Eye (tissue), 1 donor: ENCODE measurements at regions not wholly inside any gene's neighbourhood (a gene's known extent, or its start where the extent isn't known, plus 50 kb on each side); places are given as distances from the start of the nearest gene placed in this dataset.

ENCODE experiments used
- DNase-seq: peaks from one replicate; pipeline ENCODE4 v3.0.0-alpha.2; 2015

GRCh38 chr7:17523813-17524739 lies 225.6 kb downstream of the AHR start:
- no peak for DNase-seq

DNA sequence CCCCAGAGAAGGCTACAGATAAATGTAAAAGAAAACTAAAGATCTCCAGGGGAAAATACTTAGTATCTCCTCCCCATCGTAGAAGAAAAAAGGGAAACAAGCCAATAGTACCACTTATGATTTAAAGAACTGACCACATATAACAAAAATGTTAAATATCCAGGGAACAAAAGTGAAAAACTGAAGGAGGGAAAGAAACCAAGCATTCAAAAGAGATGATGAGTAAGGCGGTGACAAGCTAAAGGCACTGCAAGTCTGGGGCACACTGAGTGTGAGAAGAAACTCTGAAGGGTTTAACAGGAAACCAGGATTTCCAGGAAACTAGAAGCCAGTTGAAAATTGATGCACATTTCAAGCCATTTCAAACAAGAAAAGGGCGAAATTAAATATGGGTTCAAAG lies 226.3 kb downstream of the AHR start:
- no peak for DNase-seq

DNA sequence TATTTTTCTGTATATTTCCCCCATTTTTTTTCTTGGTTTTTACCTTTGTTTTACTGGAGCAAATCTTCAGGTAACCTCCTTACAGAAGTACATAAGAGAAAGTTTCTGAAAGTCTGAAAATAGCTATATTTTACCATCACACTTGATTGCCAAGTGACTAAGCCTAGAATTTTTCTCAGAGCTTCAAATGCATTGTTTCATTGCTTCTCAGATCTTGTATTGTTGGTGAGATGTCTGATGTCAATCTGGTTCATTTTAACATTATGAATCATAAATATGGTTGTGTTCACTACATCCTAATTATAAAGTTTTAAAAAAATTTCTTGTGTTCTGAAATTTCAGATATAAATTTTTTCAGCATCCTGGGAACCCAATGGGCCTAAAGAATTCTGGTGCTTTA lies 228.2 kb downstream of the AHR start:
- DNase-seq = no peak

- DNase-seq = no peak
Measured at GRCh38 chr7:17528636-17529035, 230.2 kb downstream of the AHR start.

- no peak for DNase-seq
Measured at GRCh38 chr7:17530244-17530643, 231.8 kb downstream of the AHR start.

DNA sequence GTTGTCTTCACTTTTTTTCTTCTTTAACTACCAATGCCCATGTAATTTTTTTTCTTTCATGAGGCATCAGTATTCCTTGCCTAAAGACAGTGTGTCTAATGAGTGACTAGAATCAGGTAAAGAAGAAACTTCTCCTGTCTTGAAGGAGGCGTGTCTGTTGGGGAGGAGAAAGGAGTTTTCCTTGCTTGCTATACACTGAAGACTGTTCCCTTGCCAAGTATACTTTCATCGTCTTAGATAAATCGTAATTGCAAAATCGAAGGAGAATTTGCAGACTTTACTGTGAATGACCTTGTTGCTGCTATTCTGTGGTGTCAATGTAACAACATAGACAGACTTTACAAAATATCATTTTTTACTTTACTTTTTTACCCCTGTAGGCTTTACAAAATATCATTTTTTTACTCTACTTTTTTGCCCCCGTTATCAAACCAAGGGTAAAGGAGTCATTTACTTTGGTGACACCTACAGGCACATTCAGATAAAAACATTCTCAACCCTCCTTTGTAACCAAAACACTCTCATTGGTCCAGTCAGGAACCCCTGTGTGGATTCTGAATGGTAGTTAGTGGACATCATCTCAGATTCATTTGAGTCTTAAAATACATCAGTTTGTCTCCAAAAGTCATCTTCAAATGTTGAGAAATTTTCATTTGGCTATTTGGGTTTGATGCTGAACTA lies 232.4 kb downstream of the AHR start:
- no peak for DNase-seq

DNA sequence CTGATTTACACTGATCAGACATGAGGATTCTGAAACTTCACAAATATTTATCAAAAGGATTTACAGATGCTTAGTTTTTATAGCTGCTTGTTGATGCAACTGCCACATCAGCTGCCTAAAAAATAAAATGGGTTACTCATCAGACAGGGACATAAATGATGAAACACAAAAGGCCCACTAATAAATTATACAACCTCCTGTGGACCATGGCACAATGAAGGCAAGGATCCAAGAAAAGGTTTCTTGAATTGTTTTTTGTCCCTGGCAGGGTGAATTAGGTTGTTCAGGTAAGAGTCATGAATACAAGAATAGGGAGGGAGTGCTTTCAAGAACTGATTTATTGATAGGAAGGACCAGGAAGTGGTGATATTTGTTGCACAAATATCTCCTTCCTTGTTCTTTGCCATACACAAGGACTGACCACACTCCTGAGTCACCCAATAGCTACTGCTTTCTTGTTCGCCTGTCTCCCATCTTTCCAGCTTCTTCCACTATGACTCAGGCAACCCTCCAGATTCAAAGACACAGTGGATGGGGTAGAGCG lies 234.5 kb downstream of the AHR start:
- no peak for DNase-seq

GRCh38 chr7:17534348-17534747 lies 235.9 kb downstream of the AHR start:
- no peak for DNase-seq

- DNase-seq = no peak
Measured at GRCh38 chr7:17535776-17536175, 237.3 kb downstream of the AHR start.

GRCh38 chr7:17544401-17544800 lies 245.9 kb downstream of the AHR start:
- DNase-seq = no peak

DNA sequence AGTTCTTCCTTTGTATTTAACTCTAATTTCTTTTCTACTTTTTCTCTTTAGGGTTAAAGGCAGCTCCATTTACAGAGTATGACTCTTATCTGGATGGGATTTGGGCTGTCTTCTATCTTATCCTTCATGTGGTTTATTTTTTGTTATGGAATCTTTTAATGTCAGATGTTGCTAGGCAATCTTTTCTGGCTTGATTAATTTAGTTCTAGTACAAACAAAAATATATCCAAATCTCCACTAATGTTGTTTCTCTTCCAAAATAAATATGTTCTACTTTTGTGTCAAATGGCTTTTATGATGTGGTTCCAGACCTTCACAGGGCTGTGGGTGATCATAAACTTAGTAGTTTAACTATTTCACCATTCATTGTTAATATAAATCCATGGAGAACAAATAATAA lies 246.9 kb downstream of the AHR start:
- DNase-seq = no peak

GRCh38 chr7:17546189-17546588 lies 247.7 kb downstream of the AHR start:
- no peak for DNase-seq

- no peak for DNase-seq
Measured at GRCh38 chr7:17546592-17546991, 248.1 kb downstream of the AHR start.

- no peak for DNase-seq
Measured at GRCh38 chr7:17548014-17548653, 249.7 kb downstream of the AHR start.

DNA sequence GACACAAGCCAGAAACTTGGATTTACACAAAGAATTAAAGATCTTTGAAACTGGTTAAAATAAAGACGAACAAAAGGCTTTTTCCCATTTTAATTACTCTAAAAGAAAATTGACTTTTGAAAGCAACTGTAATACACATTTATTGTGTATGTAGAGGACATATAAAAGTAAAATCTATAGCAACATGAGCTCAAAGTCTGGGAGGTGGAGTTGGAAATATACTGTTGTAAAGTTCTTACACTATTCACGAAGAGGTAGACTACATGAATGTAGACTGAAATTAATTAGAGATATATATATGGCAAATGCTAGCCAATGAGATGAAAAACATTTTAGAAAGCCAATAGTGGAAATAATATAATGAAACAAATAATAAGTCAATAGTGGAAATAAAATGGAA lies 251.0 kb downstream of the AHR start:
- DNase-seq = no peak

- DNase-seq = no peak
Measured at GRCh38 chr7:17552373-17552772, 253.9 kb downstream of the AHR start.

DNA sequence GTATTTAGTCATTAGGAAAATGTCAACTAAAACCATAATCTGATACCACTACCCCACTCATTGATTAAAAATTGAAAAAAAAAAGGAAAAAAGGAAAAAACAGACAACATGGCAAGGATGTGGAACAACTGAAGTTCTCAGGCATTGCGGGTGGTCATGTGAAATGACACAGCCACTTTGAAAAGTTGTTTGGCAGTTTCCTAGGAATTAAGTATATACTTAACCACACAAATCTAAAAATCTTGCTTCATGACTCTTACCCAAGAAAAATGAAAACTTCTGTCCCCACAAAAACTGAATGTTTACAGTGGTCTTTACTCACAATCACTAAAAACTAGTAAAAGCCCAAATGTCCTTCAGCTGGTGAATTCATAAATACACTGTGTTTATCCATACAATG lies 254.5 kb downstream of the AHR start:
- DNase-seq = no peak

- no peak for DNase-seq
Measured at GRCh38 chr7:17554341-17555015, 256.0 kb downstream of the AHR start.

DNA sequence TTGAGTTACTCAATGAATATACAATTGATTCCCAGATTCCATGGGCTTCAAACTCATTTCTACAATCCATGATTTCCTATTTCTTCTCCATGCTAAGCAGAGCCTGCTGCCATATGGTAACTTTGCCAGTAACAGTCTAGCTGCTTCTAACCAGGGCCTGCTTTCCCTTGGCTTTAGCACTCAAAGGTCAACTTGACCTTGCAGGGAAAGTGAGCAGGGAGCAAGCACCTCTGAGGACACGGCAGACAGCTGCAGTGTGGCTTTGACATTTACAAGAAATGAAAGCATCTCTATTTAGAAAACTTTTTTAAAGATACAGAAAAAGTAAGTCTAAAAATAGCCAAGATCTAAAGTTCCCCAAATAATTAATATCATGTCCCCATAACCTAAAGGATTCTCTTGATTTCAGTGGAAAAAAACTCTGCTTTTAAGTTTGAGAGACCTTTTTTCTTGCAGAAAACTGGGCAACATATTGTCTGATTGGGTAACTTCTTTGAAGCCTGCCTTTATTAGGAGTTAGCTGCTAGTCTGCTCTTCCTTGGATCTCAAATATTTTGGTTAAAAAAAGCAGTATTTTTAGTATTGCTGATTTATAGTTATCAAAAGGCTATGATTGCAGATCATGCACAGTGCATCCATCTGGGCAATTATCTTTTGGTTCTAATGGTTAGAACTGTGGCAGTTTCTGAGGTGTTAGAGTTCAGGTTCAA lies 257.9 kb downstream of the AHR start:
- no peak for DNase-seq

GRCh38 chr7:17557251-17557671 lies 258.8 kb downstream of the AHR start:
- no peak for DNase-seq

DNA sequence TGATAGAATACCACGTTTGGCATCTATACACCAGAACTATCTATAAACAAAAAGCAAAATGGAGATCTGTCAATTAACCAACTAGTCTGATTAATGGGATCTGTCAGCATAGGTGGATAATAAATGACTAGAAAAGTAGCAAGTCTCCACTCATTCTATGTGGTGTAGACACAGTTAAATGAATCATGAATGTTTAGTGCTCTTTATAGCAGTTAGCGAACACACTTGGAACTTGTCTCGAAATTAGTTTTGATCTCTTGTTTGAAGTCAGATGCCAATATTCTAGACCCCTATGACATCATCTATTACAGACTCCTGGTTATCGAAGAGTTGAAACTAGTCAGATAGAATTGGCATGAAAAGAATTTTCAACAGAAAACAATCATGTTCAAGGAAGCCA lies 259.7 kb downstream of the AHR start:
- DNase-seq = no peak
